PC-3 (cell line): ENCODE measurements at regions not wholly inside any gene's neighbourhood (a gene's known extent, or its start where the extent isn't known, plus 50 kb on each side); places are given as distances from the start of the nearest gene placed in this dataset.

Experiments used
- ATAC-seq: fragments of 200-7000 bp; cut with Tn5 transposase; 2 replicates; pipeline ENCODE4 v1.9.1; 2020; ENCODE audit warnings: mild to moderate bottlenecking, moderate library complexity
- BruUV-seq: library from RNA; stranded (reverse); fragments of 400-500 nt; replicated peaks from 2 replicates; lab custom pipeline; 2021; lab: Mats Ljungman, UMichigan
- CTCF ChIA-PET: fragments of 300-600 bp; sonication (Branson Sonifier 250); formaldehyde crosslinking; loops from one replicate; lab custom pipeline; 2022; ENCODE audit warnings: antibody characterized with exemption; lab: Charles Lee
- POLR2A ChIA-PET: fragments of 300-600 bp; sonication (Branson Sonifier 250); formaldehyde crosslinking; loops from one replicate; lab custom pipeline; 2022; ENCODE audit warnings: antibody characterized with exemption; ENCODE audit not compliant: unreplicated experiment; lab: Charles Lee
- DNase-seq: peaks from one replicate; pipeline ENCODE4 v3.0.0-alpha.2; 2015
- H2AFZ ChIP-seq: fragments of 300-600 bp; sonication (generic); 2 replicates; pipeline ENCODE4 v1.6.0; 2016; ENCODE audit warnings: antibody characterized with exemption, low read length
- H3F3A ChIP-seq: fragments of 300-600 bp; sonication (generic); one replicate; pipeline ENCODE4 v1.6.0; 2017; ENCODE audit warnings: antibody characterized with exemption, low read length, control low read depth, mild to moderate bottlenecking; ENCODE audit not compliant: unreplicated experiment
- H3K27ac ChIP-seq: fragments of 300-600 bp; sonication (generic); 2 replicates; pipeline ENCODE4 v1.5.1; 2016; ENCODE audit warnings: mild to moderate bottlenecking, low read length
- H3K27me3 ChIP-seq: fragments of 300-600 bp; sonication (generic); 2 replicates; pipeline ENCODE4 v1.6.1; 2016; ENCODE audit warnings: low read length, mixed read lengths
- H3K36me3 ChIP-seq: fragments of 300-600 bp; sonication (generic); 2 replicates; pipeline ENCODE4 v1.6.1; 2016; ENCODE audit warnings: low read depth, mixed run types, low read length, mixed read lengths
- H3K4me1 ChIP-seq: fragments of 300-600 bp; sonication (generic); 2 replicates; pipeline ENCODE4 v1.5.1; 2016; ENCODE audit warnings: low read length; ENCODE audit not compliant: insufficient read depth
- H3K4me2 ChIP-seq: fragments of 300-600 bp; sonication (generic); 2 replicates; pipeline ENCODE4 v1.6.0; 2016; ENCODE audit warnings: low read length
- H3K4me3 ChIP-seq: fragments of 300-600 bp; sonication (generic); 2 replicates; pipeline ENCODE4 v1.5.1; 2016; ENCODE audit warnings: mild to moderate bottlenecking, low read length, mixed read lengths
- H3K79me2 ChIP-seq: fragments of 300-600 bp; sonication (generic); 2 replicates; pipeline ENCODE4 v1.6.1; 2017; ENCODE audit warnings: low read length, mixed read lengths
- H3K9ac ChIP-seq: fragments of 300-600 bp; sonication (generic); 2 replicates; pipeline ENCODE4 v1.6.0; 2016; ENCODE audit warnings: mild to moderate bottlenecking, low read length
- H3K9me2 ChIP-seq: fragments of 300-600 bp; sonication (generic); replicated peaks from 2 replicates; pipeline ENCODE4 v1.6.1; 2016; ENCODE audit warnings: mixed run types, low read length, mixed read lengths
- H3K9me3 ChIP-seq: fragments of 300-600 bp; sonication (generic); 2 replicates; pipeline ENCODE4 v1.6.1; 2016; ENCODE audit warnings: low read length, mixed read lengths
- H4K20me1 ChIP-seq: fragments of 300-600 bp; sonication (generic); 2 replicates; pipeline ENCODE4 v1.6.1; 2016; ENCODE audit warnings: low read length, mixed read lengths
- EZH2 ChIP-seq: fragments of 300-600 bp; sonication (generic); IDR thresholded peaks from one replicate; pipeline ENCODE4 v1.6.1; 2017; ENCODE audit warnings: antibody characterized with exemption, mild to moderate bottlenecking, low read length; ENCODE audit not compliant: unreplicated experiment
- EZH2phosphoT487 ChIP-seq: fragments of 300-600 bp; sonication (generic); IDR thresholded peaks from 2 replicates; pipeline ENCODE4 v1.6.1; 2018; ENCODE audit warnings: mild to moderate bottlenecking, antibody characterized with exemption, low read length, borderline replicate concordance
- intact Hi-C: fragments of 100-400 bp; cut with micrococcal nuclease; formaldehyde crosslinking; loops from 2 replicates; pipeline ENCODE4 v1.9.0; 2023
- TF ChIP-seq, protein P1 (sequence below): fragments of 300-600 bp; sonication (generic); conservative IDR thresholded peaks from 2 replicates; pipeline ENCODE4 v1.5.1; 2017; ENCODE audit warnings: antibody characterized with exemption, low read depth, mild to moderate bottlenecking, low read length

- intact Hi-C loops = no loop called here
- H2AFZ ChIP-seq = no peak overlapping the region
- H3K9me2 ChIP-seq = no peaks in the 10 kb centered on the region
- H3K9me3 ChIP-seq = no peaks in the 10 kb centered on the region
- H3K4me3 ChIP-seq = no peak overlapping the region
- H3K4me2 ChIP-seq = no peak overlapping the region
- DNase-seq (no peak), ATAC-seq (no peak)
- BruUV-seq = no TSS peak
- TF ChIP-seq, protein P1, sequence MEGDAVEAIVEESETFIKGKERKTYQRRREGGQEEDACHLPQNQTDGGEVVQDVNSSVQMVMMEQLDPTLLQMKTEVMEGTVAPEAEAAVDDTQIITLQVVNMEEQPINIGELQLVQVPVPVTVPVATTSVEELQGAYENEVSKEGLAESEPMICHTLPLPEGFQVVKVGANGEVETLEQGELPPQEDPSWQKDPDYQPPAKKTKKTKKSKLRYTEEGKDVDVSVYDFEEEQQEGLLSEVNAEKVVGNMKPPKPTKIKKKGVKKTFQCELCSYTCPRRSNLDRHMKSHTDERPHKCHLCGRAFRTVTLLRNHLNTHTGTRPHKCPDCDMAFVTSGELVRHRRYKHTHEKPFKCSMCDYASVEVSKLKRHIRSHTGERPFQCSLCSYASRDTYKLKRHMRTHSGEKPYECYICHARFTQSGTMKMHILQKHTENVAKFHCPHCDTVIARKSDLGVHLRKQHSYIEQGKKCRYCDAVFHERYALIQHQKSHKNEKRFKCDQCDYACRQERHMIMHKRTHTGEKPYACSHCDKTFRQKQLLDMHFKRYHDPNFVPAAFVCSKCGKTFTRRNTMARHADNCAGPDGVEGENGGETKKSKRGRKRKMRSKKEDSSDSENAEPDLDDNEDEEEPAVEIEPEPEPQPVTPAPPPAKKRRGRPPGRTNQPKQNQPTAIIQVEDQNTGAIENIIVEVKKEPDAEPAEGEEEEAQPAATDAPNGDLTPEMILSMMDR = no peak
- no peak for TF ChIP-seq EZH2
- no peak for TF ChIP-seq EZH2phosphoT487
- peaks cover 19% of the 10 kb centered on the region for H3K27me3 ChIP-seq
- POLR2A ChIA-PET = interaction anchor here (0.7 kb wide), 1 partner anchor 17 kb away, joined by 10 read pairs; no protein-coding TSS in a partner anchor
- H3F3A ChIP-seq = no peaks in the 10 kb centered on the region
- no peak overlapping the region for H3K9ac ChIP-seq
- no peaks in the 10 kb centered on the region for H3K36me3 ChIP-seq
- H4K20me1 ChIP-seq = no peaks in the 10 kb centered on the region
- CTCF ChIA-PET = no interaction called here
- no peaks in the 10 kb centered on the region for H3K4me1 ChIP-seq
- H3K79me2 ChIP-seq = no peaks in the 10 kb centered on the region
- H3K27ac ChIP-seq = no peak overlapping the region
These were observed 81.3 kb upstream of the SFMBT2 start for GRCh38 chr10:7491949-7492659.

DNA sequence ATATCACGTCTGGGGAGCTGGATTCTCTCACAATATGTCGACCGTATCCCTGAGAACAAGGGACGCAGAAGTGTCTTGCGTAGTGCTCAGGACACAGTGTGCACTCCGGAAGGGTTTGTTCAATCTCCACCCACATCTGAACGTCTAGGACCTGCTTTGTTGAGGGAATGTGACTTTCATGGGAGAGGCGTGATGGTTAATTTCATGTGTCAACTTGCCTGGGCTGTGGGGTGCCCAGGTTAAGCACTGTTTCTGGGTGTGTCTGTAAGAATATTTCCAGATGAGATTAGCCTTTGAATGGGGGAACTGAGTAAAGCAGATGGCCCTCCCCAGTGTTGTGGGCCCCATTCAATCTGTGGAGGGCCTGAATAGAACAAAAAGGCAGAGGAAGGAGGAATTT, 80.4 kb upstream of the SFMBT2 start:
- ChIA-PET CTCF (no interaction called here), POLR2A (no interaction called here)
- Histone ChIP-seq H3K36me3 (no peaks in the 10 kb centered on the region), H3K27me3 (peaks cover 19% of the 10 kb centered on the region), H3K9me2 (no peaks in the 10 kb centered on the region), H3K79me2 (no peaks in the 10 kb centered on the region), H3K4me2 (no peak overlapping the region), H4K20me1 (no peaks in the 10 kb centered on the region), H3K27ac (no peak overlapping the region), H3K4me3 (no peak overlapping the region), H2AFZ (no peak overlapping the region), H3K4me1 (no peaks in the 10 kb centered on the region), H3F3A (no peaks in the 10 kb centered on the region), H3K9me3 (no peaks in the 10 kb centered on the region), H3K9ac (no peak overlapping the region)
- BruUV-seq = no TSS peak
- ATAC-seq (no peak), DNase-seq (no peak)
- TF ChIP-seq, protein P1 = no peak
- TF ChIP-seq EZH2phosphoT487 (no peak), EZH2 (no peak)
- intact Hi-C loops = no loop called here

DNA sequence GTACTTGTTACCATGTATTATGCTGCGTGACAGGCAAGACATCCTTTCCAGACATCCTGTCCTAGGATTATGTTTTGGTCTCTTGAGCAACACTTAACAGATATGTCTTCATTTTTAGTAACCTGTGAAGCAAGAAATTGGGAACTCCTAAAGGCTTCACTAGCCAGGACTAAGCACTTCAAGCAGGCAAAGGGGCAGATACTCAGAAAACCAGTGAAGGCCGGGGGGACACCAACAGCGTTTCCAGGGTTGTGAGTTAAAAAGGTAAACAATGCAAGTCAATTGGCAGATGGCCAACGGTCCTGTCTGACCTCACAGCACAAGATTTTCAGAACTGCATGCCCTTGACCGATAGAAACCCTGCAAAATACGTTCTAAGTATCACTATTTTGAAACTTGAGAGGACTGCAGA, 77.6 kb upstream of the SFMBT2 start:
- DNase-seq (no peak), ATAC-seq (no peak)
- H3K27ac ChIP-seq = no peak overlapping the region
- no peaks in the 10 kb centered on the region for H3K79me2 ChIP-seq
- no TSS peak for BruUV-seq
- intact Hi-C loops = no loop called here
- ChIA-PET CTCF (no interaction called here), POLR2A (no interaction called here)
- H4K20me1 ChIP-seq = no peaks in the 10 kb centered on the region
- H3K4me3 ChIP-seq = no peak overlapping the region
- TF ChIP-seq, protein P1 = no peak
- TF ChIP-seq EZH2 = no peak
- no peak for TF ChIP-seq EZH2phosphoT487
- no peaks in the 10 kb centered on the region for H3F3A ChIP-seq
- no peaks in the 10 kb centered on the region for H3K36me3 ChIP-seq
- H3K9me3 ChIP-seq = no peaks in the 10 kb centered on the region
- no peak overlapping the region for H2AFZ ChIP-seq
- H3K27me3 ChIP-seq = peaks cover 35% of the 10 kb centered on the region
- H3K4me1 ChIP-seq = no peaks in the 10 kb centered on the region
- H3K9ac ChIP-seq = no peak overlapping the region
- no peaks in the 10 kb centered on the region for H3K9me2 ChIP-seq
- H3K4me2 ChIP-seq = no peak overlapping the region
